K562 (cell line): ENCODE measurements at regions not wholly inside any gene's neighbourhood (a gene's known extent, or its start where the extent isn't known, plus 50 kb on each side); places are given as distances from the start of the nearest gene placed in this dataset.

ENCODE experiments used
- ATAC-seq: fragments of 200-7000 bp; cut with Tn5 transposase; 3 replicates; pipeline ENCODE4 v1.9.1; 2020; ENCODE audit warnings: moderate library complexity
- BruUV-seq: library from RNA; stranded (reverse); fragments of 400-500 nt; replicated peaks from 2 replicates; lab custom pipeline; 2021; lab: Mats Ljungman, UMichigan
- CTCF ChIA-PET: fragments of 300-600 bp; formaldehyde crosslinking; extraction: SDS; loops from one replicate; lab custom pipeline; 2021; ENCODE audit warnings: low intra/inter-chr PET ratio; lab: Yijun Ruan, JAX
- POLR2A ChIA-PET: fragments of 300-600, 350-650 bp; sonication (Branson Sonifier 250); formaldehyde crosslinking; extraction: SDS; loops from one replicate; lab custom pipeline; 2021; ENCODE audit warnings: antibody characterized with exemption, inconsistent platforms; lab: Yijun Ruan, JAX
- DNase-seq, 4 experiments: peaks; one replicate each; pipeline versions ENCODE4 v3.0.0 to v3.0.0-alpha.2; 2011 to 2018; ENCODE audit warnings: low spot score in 3 of 4, mixed read lengths in 3 of 4; ENCODE audit errors: extremely low read depth in 1 of 4
- FAIRE-seq: peaks from 2 replicates; lab custom pipeline; 2011; peaks lifted over from hg19 to GRCh38; lab: Jason Lieb, UNC
- H2AFZ ChIP-seq: 2 replicates; pipeline ENCODE4 v1.6.0; 2011; ENCODE audit warnings: low read depth, low read length, control low read depth, inconsistent platforms
- H3K27ac ChIP-seq: fragments of 200-600 bp; 3 replicates; pipeline ENCODE4 v1.8.0; 2011; ENCODE audit warnings: low read depth, mild to moderate bottlenecking, control low read depth, inconsistent platforms, low read length, moderate library complexity, mixed read lengths; ENCODE audit errors: extremely low read depth
- H3K27me3 ChIP-seq, 2 experiments: fragments of 300-600 bp in 1 of 2; 2 replicates in 1 of 2; 3 replicates in 1 of 2; pipeline versions ENCODE4 v1.6.0 to v1.8.0; 2011; ENCODE audit warnings: inconsistent platforms in 2 of 2, low read length in 2 of 2, mild to moderate bottlenecking in 1 of 2, mixed read lengths in 1 of 2, moderate library complexity in 1 of 2; ENCODE audit not compliant: control insufficient read depth in 2 of 2, insufficient read depth in 2 of 2
- H3K36me3 ChIP-seq: fragments of 300-600 bp; 3 replicates; pipeline ENCODE4 v1.8.0; 2011; ENCODE audit warnings: mild to moderate bottlenecking, low read length, inconsistent platforms; ENCODE audit not compliant: control insufficient read depth, insufficient read depth
- H3K4me1 ChIP-seq, 2 experiments: fragments of 200-600 bp in 1 of 2; replicated peaks in 1 of 2; 2 replicates in 1 of 2; 3 replicates in 1 of 2; pipeline versions ENCODE4 v1.5.1 to v1.8.0; 2011; ENCODE audit warnings: inconsistent platforms in 2 of 2, low read length in 2 of 2, mild to moderate bottlenecking in 1 of 2, mixed read lengths in 1 of 2, moderate library complexity in 1 of 2; ENCODE audit not compliant: control insufficient read depth in 2 of 2, insufficient read depth in 2 of 2
- H3K4me2 ChIP-seq: 2 replicates; pipeline ENCODE4 v1.6.1; 2011; ENCODE audit warnings: low read length, control low read depth, inconsistent platforms, mixed read lengths; ENCODE audit not compliant: insufficient read depth
- H3K4me3 ChIP-seq: fragments of 200-600 bp; sonication (generic), shearing (Covaris generic); 2 replicates; pipeline ENCODE4 v1.5.1; 2016; ENCODE audit warnings: control low read depth, inconsistent platforms
- H3K79me2 ChIP-seq: fragments of 200-600 bp; 3 replicates; pipeline ENCODE4 v1.8.0; 2011; ENCODE audit warnings: low read length, inconsistent platforms; ENCODE audit not compliant: control insufficient read depth, insufficient read depth
- H3K9ac ChIP-seq, 2 experiments: 2 replicates each; pipeline versions ENCODE4 v1.6.0 to v1.6.1; 2011; ENCODE audit warnings: low read depth in 2 of 2, low read length in 2 of 2, control low read depth in 1 of 2, inconsistent platforms in 1 of 2, mild to moderate bottlenecking in 1 of 2, mixed read lengths in 1 of 2; ENCODE audit not compliant: insufficient read depth in 1 of 2
- H3K9me1 ChIP-seq: one replicate; pipeline ENCODE4 v1.6.0; 2011; ENCODE audit warnings: inconsistent platforms, mild to moderate bottlenecking, low read length, moderate library complexity; ENCODE audit not compliant: control insufficient read depth, insufficient read depth
- H3K9me3 ChIP-seq: replicated peaks from 2 replicates; pipeline ENCODE4 v1.5.1; 2011; ENCODE audit warnings: low read depth, low read length, inconsistent platforms; ENCODE audit not compliant: control insufficient read depth, insufficient read depth
- H4K20me1 ChIP-seq: replicated peaks from 2 replicates; pipeline ENCODE4 v1.6.1; 2011; ENCODE audit warnings: low read length, inconsistent platforms, mixed read lengths; ENCODE audit not compliant: control insufficient read depth, insufficient read depth
- ARID1B ChIP-seq: fragments of 450-650 bp; IDR thresholded peaks from 2 replicates; pipeline ENCODE4 v1.6.1; 2016; ENCODE audit warnings: antibody characterized with exemption, mild to moderate bottlenecking, inconsistent platforms
- ARID2 ChIP-seq: fragments of 450-650 bp; IDR thresholded peaks from 2 replicates; pipeline ENCODE4 v1.6.1; 2017; ENCODE audit warnings: antibody characterized with exemption, mild to moderate bottlenecking
- BMI1 ChIP-seq: fragments of 150-350 bp; IDR thresholded peaks from 2 replicates; pipeline ENCODE4 v1.6.1; 2014; ENCODE audit warnings: low read length
- CHD2 ChIP-seq: IDR thresholded peaks from 2 replicates; pipeline ENCODE4 v1.6.1; 2011; ENCODE audit warnings: low read depth, low read length
- KAT7 ChIP-seq: sonication (generic); formaldehyde crosslinking; IDR thresholded peaks from 2 replicates; pipeline ENCODE4 v1.8.0; 2022; ENCODE audit warnings: missing genetic modification reagents, mild to moderate bottlenecking, borderline replicate concordance
- MAFF ChIP-seq: IDR thresholded peaks from 2 replicates; pipeline ENCODE4 v1.6.1; 2012; ENCODE audit warnings: low read length, improper control_type of control experiment
- MYBL2 ChIP-seq, 2 experiments: fragments of 450-650 bp in 1 of 2; sonication (generic) in 1 of 2; formaldehyde crosslinking in 1 of 2; IDR thresholded peaks; 2 replicates each; pipeline versions ENCODE4 v1.6.1 to v1.8.1; 2017 to 2022; ENCODE audit warnings: borderline replicate concordance in 1 of 2, inconsistent platforms in 1 of 2, low read depth in 1 of 2, mild to moderate bottlenecking in 1 of 2, missing genetic modification reagents in 1 of 2, moderate library complexity in 1 of 2
- NR1H2 ChIP-seq: sonication (generic); formaldehyde crosslinking; IDR thresholded peaks from 2 replicates; pipeline ENCODE4 v1.4.0; 2020; ENCODE audit warnings: mild to moderate bottlenecking, missing genetic modification reagents
- POLR3G ChIP-seq: IDR thresholded peaks from 2 replicates; pipeline ENCODE4 v1.6.1; 2011; ENCODE audit not compliant: insufficient read length, insufficient replicate concordance; ENCODE audit errors: extremely low read depth
- RAD51 ChIP-seq: fragments of 450-650 bp; IDR thresholded peaks from 2 replicates; pipeline ENCODE4 v1.7.1; 2016; ENCODE audit warnings: low read depth, mild to moderate bottlenecking, borderline replicate concordance
- RFX5 ChIP-seq: IDR thresholded peaks from 2 replicates; pipeline ENCODE4 v1.6.1; 2011; ENCODE audit warnings: low read depth, mild to moderate bottlenecking, improper control_type of control experiment, low read length
- TAL1 ChIP-seq: fragments of 450-650 bp; IDR thresholded peaks from 2 replicates; pipeline ENCODE4 v1.6.1; 2016; ENCODE audit warnings: mild to moderate bottlenecking
- XRCC4 ChIP-seq: IDR thresholded peaks from one replicate; pipeline ENCODE4 v1.6.1; 2011; ENCODE audit not compliant: insufficient read depth, insufficient read length; ENCODE audit errors: extremely low read depth
- ZNF143 ChIP-seq: sonication (generic); formaldehyde crosslinking; IDR thresholded peaks from 2 replicates; pipeline ENCODE4 v1.9.0; 2022; ENCODE audit warnings: mild to moderate bottlenecking, missing genetic modification reagents
- ZNF561 ChIP-seq: fragments of 450-650 bp; formaldehyde crosslinking; conservative IDR thresholded peaks from 2 replicates; pipeline ENCODE4 v1.4.0; 2020; ENCODE audit warnings: mild to moderate bottlenecking, moderate library complexity
- ZNF57 ChIP-seq: fragments of 450-650 bp; formaldehyde crosslinking; IDR thresholded peaks from 2 replicates; pipeline ENCODE4 v1.4.0; 2020; ENCODE audit warnings: mild to moderate bottlenecking, moderate library complexity
- ZNF764 ChIP-seq: fragments of 250-450 bp; sonication (Bioruptor Pico); IDR thresholded peaks from 2 replicates; pipeline ENCODE4 v1.4.0; 2020; ENCODE audit warnings: low read depth, mild to moderate bottlenecking, moderate library complexity
- WGBS: fragments of 100-300 bp; shearing (Covaris generic); methylation state at CpG from one replicate; pipeline ENCODE4 v1.1.6; 2016; ENCODE audit warnings: low coverage, mixed read lengths; ENCODE audit not compliant: insufficient coverage; ENCODE audit errors: missing lambda C conversion rate; 5-methylcytosine and 5-hydroxymethylcytosine counted together
- in situ Hi-C: fragments of 300-500 bp; cut with MboI; formaldehyde crosslinking; loops from 4 replicates; pipeline ENCODE4 v1.15.0; 2018; ENCODE audit warnings: inconsistent platforms, mixed read lengths
- intact Hi-C: fragments of 100-400 bp; cut with micrococcal nuclease; formaldehyde crosslinking; loops from 2 replicates; pipeline ENCODE4 v1.14.2; 2022

- Histone ChIP-seq H3K9me1 (no peaks in the 10 kb centered on the region), H2AFZ (no peak overlapping the region), H3K27me3 (peaks cover 13 to 28% of the 10 kb centered on the region in 2 experiments; a peak in 3 of 5 replicates), H3K4me1 (no peaks in the 10 kb centered on the region), H3K79me2 (no peaks in the 10 kb centered on the region), H3K4me2 (no peak overlapping the region)
- ChIA-PET CTCF (no interaction called here), POLR2A (interaction anchor here (0.7 kb wide), 2 partner anchors 41 to 53 kb away, joined by 3 to 4 read pairs; no protein-coding TSS in a partner anchor)
- ATAC-seq (no peak), FAIRE-seq (no peak)
- intact Hi-C loops (no loop called here), in situ Hi-C loops (no loop called here)
- TF ChIP-seq ARID1B (no peak), ZNF57 (CRISPR knock-in tag) (no peak), RAD51 (no peak), XRCC4 (no peak)
- TF ChIP-seq, all 486 proteins: peak for 0
- H3K27ac ChIP-seq, result no peak overlapping the region
- H4K20me1 ChIP-seq, result no peaks in the 10 kb centered on the region
- 0% methylated on average over 3 of the region's 3 CpGs for WGBS
- no peak overlapping the region for H3K4me3 ChIP-seq
- no peak for DNase-seq
- H3K36me3 ChIP-seq, result no peaks in the 10 kb centered on the region
- no peak overlapping the region for H3K9ac ChIP-seq
- no TSS peak for BruUV-seq
- no peaks in the 10 kb centered on the region for H3K9me3 ChIP-seq
Observed at GRCh38 chr13:99862244-99862643, 109.3 kb downstream of the ZIC5 start.

DNA sequence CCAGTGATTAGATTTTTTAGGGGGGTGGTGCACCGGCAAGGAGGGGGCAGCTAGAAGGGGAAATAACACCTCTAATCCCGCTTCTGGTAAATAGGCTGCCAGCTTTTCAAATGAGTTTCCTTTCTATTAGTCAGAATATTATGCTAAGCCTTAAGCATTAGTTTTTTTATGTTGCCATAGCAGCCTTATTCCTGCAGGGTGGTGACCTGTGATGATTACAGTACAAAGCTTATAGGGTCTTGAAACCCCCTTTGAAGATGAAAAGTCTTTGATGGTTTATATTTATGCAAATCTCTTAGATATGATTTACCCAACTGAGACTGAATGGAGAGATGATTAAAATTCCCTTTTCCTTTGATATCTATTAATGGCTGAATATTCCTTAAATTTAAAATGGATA is 109.8 kb downstream of the ZIC5 start:
- in situ Hi-C loops, result no loop called here
- 0% methylated on average over 2 of the region's 2 CpGs for WGBS
- no peak for FAIRE-seq
- TF ChIP-seq NR1H2 (CRISPR knock-in tag) (no peak), KAT7 (no peak), MAFF (no peak), MYBL2 (IDR thresholded peaks at IDR 0.05; ENCODE audit: low read depth) (no peak), MYBL2 (CRISPR knock-in tag; IDR thresholded peaks at IDR 0.05; ENCODE audit: borderline replicate concordance) (no peak), CHD2 (no peak), TAL1 (no peak), ZNF764 (CRISPR knock-in tag) (no peak), POLR3G (no peak), ZNF561 (CRISPR knock-in tag) (no peak), ARID2 (no peak), ZNF143 (CRISPR knock-in tag) (no peak), RFX5 (no peak), BMI1 (no peak)

More for the DNA sequence above, 109.8 kb downstream of the ZIC5 start:
- ATAC-seq (no peak), DNase-seq (no peak)
- Histone ChIP-seq H3K36me3 (no peaks in the 10 kb centered on the region), H3K9me1 (no peaks in the 10 kb centered on the region), H3K9ac (no peak overlapping the region), H3K4me2 (no peak overlapping the region), H3K9me3 (no peaks in the 10 kb centered on the region), H3K79me2 (no peaks in the 10 kb centered on the region), H3K27me3 (peaks cover 13 to 25% of the 10 kb centered on the region in 2 experiments; a peak in 3 of 5 replicates), H4K20me1 (no peaks in the 10 kb centered on the region), H3K4me1 (no peaks in the 10 kb centered on the region), H3K4me3 (no peak overlapping the region), H2AFZ (no peak overlapping the region), H3K27ac (no peak overlapping the region)
- CTCF ChIA-PET, result no interaction called here
- no TSS peak for BruUV-seq
- POLR2A ChIA-PET, result interaction anchor here (0.7 kb wide), 1 partner anchor 53 kb away, joined by 3 read pairs; no protein-coding TSS in a partner anchor
- intact Hi-C loops, result no loop called here
